ENCODE measurements at regions not wholly inside any gene's neighbourhood (a gene's known extent, or its start where the extent isn't known, plus 50 kb on each side); places are given as distances from the start of the nearest gene placed in this dataset.

- DNase-seq (ENCODE audit: low read depth in 1 of 2, low spot score in 1 of 2): no peak
- TF ChIP-seq REST (IDR thresholded peaks at IDR 0.05; ENCODE audit: insufficient replicate concordance, low read depth): no peak
- TF ChIP-seq POLR2AphosphoS5 (IDR thresholded peaks at IDR 0.05; ENCODE audit: low read depth): no peak
- TF ChIP-seq GABPA (IDR thresholded peaks at IDR 0.05; ENCODE audit: low read depth): no peak
- TF ChIP-seq CTCF (IDR thresholded peaks at IDR 0.05; ENCODE audit: insufficient read depth, low read length): no peak
- no peak for TF ChIP-seq SPI1 (IDR thresholded peaks at IDR 0.05; ENCODE audit: borderline replicate concordance, low read depth)
- peaks cover 5% of the 10 kb centered on the region for H3K27me3 ChIP-seq (ENCODE audit: insufficient read depth, poor library complexity, severe bottlenecking)
- H3K4me3 ChIP-seq (replicated peaks; ENCODE audit: insufficient read depth, low read length): no peak overlapping the region
- no peak overlapping the region for H3K27ac ChIP-seq (replicated peaks)
Observed at GRCh38 chr16:65349626-65350025, 227.8 kb upstream of the CDH11 start.

- Histone ChIP-seq H3K27me3 (ENCODE audit: insufficient read depth, poor library complexity, severe bottlenecking) (no peaks in the 10 kb centered on the region), H3K4me3 (replicated peaks; ENCODE audit: insufficient read depth, low read length) (no peak overlapping the region), H3K27ac (replicated peaks) (no peak overlapping the region)
- no peak for DNase-seq (ENCODE audit: low read depth in 1 of 2, low spot score in 1 of 2)
- no peak for TF ChIP-seq REST (IDR thresholded peaks at IDR 0.05; ENCODE audit: insufficient replicate concordance, low read depth)
Observed at GRCh38 chr16:65343556-65343955, 221.7 kb upstream of the CDH11 start.

GRCh38 chr16:65342231-65342866, 220.5 kb upstream of the CDH11 start:
- H3K4me3 ChIP-seq (replicated peaks; ENCODE audit: insufficient read depth, low read length): no peak overlapping the region
- no peak overlapping the region for H3K27ac ChIP-seq (replicated peaks)
- H3K27me3 ChIP-seq (ENCODE audit: insufficient read depth, poor library complexity, severe bottlenecking): no peaks in the 10 kb centered on the region
- DNase-seq (ENCODE audit: low read depth in 1 of 2, low spot score in 1 of 2): no peak
- no peak for TF ChIP-seq CTCF (IDR thresholded peaks at IDR 0.05; ENCODE audit: insufficient read depth, low read length)
- no peak for TF ChIP-seq REST (IDR thresholded peaks at IDR 0.05; ENCODE audit: insufficient replicate concordance, low read depth)
- no peak for TF ChIP-seq POLR2AphosphoS5 (IDR thresholded peaks at IDR 0.05; ENCODE audit: low read depth)
- TF ChIP-seq GABPA (IDR thresholded peaks at IDR 0.05; ENCODE audit: low read depth): no peak
- no peak for TF ChIP-seq SPI1 (IDR thresholded peaks at IDR 0.05; ENCODE audit: borderline replicate concordance, low read depth)
